ENCODE measurements at regions not wholly inside any gene's neighbourhood (a gene's known extent, or its start where the extent isn't known, plus 50 kb on each side); places are given as distances from the start of the nearest gene placed in this dataset.

- DNase-seq = no peak
- H3K4me1 Mint-ChIP-seq = no peaks in the 10 kb centered on the region
- WGBS (ENCODE audit: insufficient coverage) = no CpG with 5 or more reads among the region's 1 CpG
- H3K4me3 ChIP-seq (replicated peaks in 1 of 3; ENCODE audit: low read depth in 2 of 3, low read length in 3 of 3) = no peak overlapping the region
- no peak overlapping the region for H3K4me2 ChIP-seq (replicated peaks; ENCODE audit: extremely low read depth, low read length, poor library complexity, severe bottlenecking)
- H3K27me3 ChIP-seq (ENCODE audit: control insufficient read depth in 2 of 2, insufficient read depth in 2 of 2, low read length in 2 of 2) = no peaks in the 10 kb centered on the region
- H3K4me1 ChIP-seq (ENCODE audit: control insufficient read depth in 1 of 2, insufficient read depth in 2 of 2, low read length in 2 of 2) = no peaks in the 10 kb centered on the region
- no peak overlapping the region for H3K9ac ChIP-seq (ENCODE audit: insufficient read depth, low read length, poor library complexity, severe bottlenecking)
- no peaks in the 10 kb centered on the region for H3K36me3 Mint-ChIP-seq
- no peak overlapping the region for H3K4me3 Mint-ChIP-seq
- H3K27ac Mint-ChIP-seq = no peak overlapping the region
- H3K27me3 Mint-ChIP-seq (ENCODE audit: low read depth in 3 of 3) = peaks cover 0 to 2% (median 0%) of the 10 kb centered on the region in 3 donors
- no peaks in the 10 kb centered on the region for H3K79me2 ChIP-seq (ENCODE audit: insufficient read depth, low read length)
- H4K20me1 ChIP-seq (ENCODE audit: insufficient read depth, low read length) = no peaks in the 10 kb centered on the region
- no peak overlapping the region for H2AFZ ChIP-seq (ENCODE audit: insufficient read depth, low read depth, low read length, poor library complexity, severe bottlenecking)
- peaks cover 1 to 6% (median 5%) of the 10 kb centered on the region in 7 donors for H3K9me3 Mint-ChIP-seq
- intact Hi-C loops (cut with micrococcal nuclease) = no loop called here
- no peaks in the 10 kb centered on the region for H3K36me3 ChIP-seq (replicated peaks in 1 of 2; ENCODE audit: control insufficient read depth in 1 of 2, insufficient read depth in 2 of 2, low read length in 2 of 2)
- H3K27ac ChIP-seq (ENCODE audit: low read depth in 1 of 2, low read length in 2 of 2) = no peak overlapping the region
- no peak for TF ChIP-seq CTCF (IDR thresholded peaks at IDR 0.05)
- peaks cover 2 to 4% of the 10 kb centered on the region in 2 donors for H3K9me3 ChIP-seq (replicated peaks in 1 of 2; ENCODE audit: control insufficient read depth in 1 of 2, insufficient read depth in 1 of 2, low read length in 2 of 2)
These were observed 160.5 kb downstream of the OLFM4 start for GRCh38 chr13:53189162-53189561.

GRCh38 chr13:53191091-53191490, 162.5 kb downstream of the OLFM4 start:
- intact Hi-C loops (cut with micrococcal nuclease) = no loop called here
- H3K36me3 ChIP-seq (replicated peaks in 1 of 2; ENCODE audit: control insufficient read depth in 1 of 2, insufficient read depth in 2 of 2, low read length in 2 of 2) = no peaks in the 10 kb centered on the region
- no peaks in the 10 kb centered on the region for H3K4me1 Mint-ChIP-seq
- H3K27me3 ChIP-seq (ENCODE audit: control insufficient read depth in 2 of 2, insufficient read depth in 2 of 2, low read length in 2 of 2) = no peaks in the 10 kb centered on the region
- H3K27ac ChIP-seq (ENCODE audit: low read depth in 1 of 2, low read length in 2 of 2) = no peak overlapping the region
- no peak for TF ChIP-seq CTCF (IDR thresholded peaks at IDR 0.05)
- H3K9me3 Mint-ChIP-seq = peaks cover 0 to 2% (median 0%) of the 10 kb centered on the region in 7 donors
- H3K4me1 ChIP-seq (ENCODE audit: control insufficient read depth in 1 of 2, insufficient read depth in 2 of 2, low read length in 2 of 2) = no peaks in the 10 kb centered on the region
- H3K4me3 Mint-ChIP-seq = no peak overlapping the region
- 60% methylated on average over 2 of the region's 2 CpGs for WGBS (ENCODE audit: insufficient coverage)
- H3K9ac ChIP-seq (ENCODE audit: insufficient read depth, low read length, poor library complexity, severe bottlenecking) = no peak overlapping the region
- H3K27me3 Mint-ChIP-seq (ENCODE audit: low read depth in 3 of 3) = peaks cover 0 to 4% (median 0%) of the 10 kb centered on the region in 3 donors
- no peak overlapping the region for H2AFZ ChIP-seq (ENCODE audit: insufficient read depth, low read depth, low read length, poor library complexity, severe bottlenecking)
- DNase-seq = no peak
- H4K20me1 ChIP-seq (ENCODE audit: insufficient read depth, low read length) = no peaks in the 10 kb centered on the region
- H3K36me3 Mint-ChIP-seq = no peaks in the 10 kb centered on the region
- H3K27ac Mint-ChIP-seq = no peak overlapping the region
- no peaks in the 10 kb centered on the region for H3K79me2 ChIP-seq (ENCODE audit: insufficient read depth, low read length)
- no peak overlapping the region for H3K4me2 ChIP-seq (replicated peaks; ENCODE audit: extremely low read depth, low read length, poor library complexity, severe bottlenecking)
- no peaks in the 10 kb centered on the region for H3K9me3 ChIP-seq (replicated peaks in 1 of 2; ENCODE audit: control insufficient read depth in 1 of 2, insufficient read depth in 1 of 2, low read length in 2 of 2)
- H3K4me3 ChIP-seq (replicated peaks in 1 of 3; ENCODE audit: low read depth in 2 of 3, low read length in 3 of 3) = no peak overlapping the region
